HG02973 (cell line): ENCODE measurements at regions not wholly inside any gene's neighbourhood (a gene's known extent, or its start where the extent isn't known, plus 50 kb on each side); places are given as distances from the start of the nearest gene placed in this dataset.
"Not testable (repeated sequence)": the region's sequence is repeated elsewhere in the genome, so short reads cannot be mapped to it uniquely, and the experiment has no call there.

ENCODE experiments used
- ATAC-seq: cut with Tn5 transposase; IDR thresholded peaks from one replicate; pipeline ENCODE4 v1.9.1; 2021; ENCODE audit warnings: moderate library complexity; ENCODE audit not compliant: unreplicated experiment

DNA sequence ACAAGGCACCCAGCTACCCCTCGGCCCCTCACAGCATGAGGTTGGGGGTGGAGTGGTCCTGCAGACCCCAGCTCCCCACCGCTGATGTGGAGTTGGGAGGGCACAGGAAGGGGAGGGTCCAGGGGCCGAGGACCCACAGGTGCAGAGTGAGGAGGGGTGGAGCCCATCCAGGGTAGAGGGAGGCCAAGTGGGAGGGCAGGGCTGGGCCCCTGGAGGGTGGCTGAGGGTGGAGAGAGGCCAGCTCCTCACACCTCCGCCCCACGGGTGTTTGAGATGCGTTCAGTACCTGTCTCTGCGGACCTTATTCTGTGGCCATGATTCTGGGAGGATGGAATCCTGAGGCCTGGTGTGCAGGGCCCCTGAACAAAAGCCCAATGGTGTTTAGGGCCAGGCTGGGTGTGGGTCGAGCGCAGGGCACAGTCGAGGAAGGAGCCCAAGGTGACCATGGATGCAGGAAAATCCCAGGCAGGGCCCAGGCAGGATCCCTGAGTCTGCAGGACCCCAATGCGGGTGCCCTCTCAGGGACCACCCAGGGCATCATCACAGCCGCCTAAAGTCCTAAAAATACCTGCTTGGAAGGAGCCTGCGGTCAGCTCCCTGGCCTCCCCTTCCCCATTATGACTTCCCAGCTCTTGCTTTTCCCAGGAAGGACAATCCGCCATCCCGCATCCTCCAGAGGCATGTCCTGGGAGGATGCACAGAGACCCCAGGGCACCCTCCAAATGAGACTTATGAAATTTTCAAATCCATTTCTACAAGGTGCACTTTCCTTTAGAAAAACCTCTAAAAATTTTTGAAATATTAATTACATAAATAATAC, 377.1 kb upstream of the SFSWAP start:
- no peak for ATAC-seq

DNA sequence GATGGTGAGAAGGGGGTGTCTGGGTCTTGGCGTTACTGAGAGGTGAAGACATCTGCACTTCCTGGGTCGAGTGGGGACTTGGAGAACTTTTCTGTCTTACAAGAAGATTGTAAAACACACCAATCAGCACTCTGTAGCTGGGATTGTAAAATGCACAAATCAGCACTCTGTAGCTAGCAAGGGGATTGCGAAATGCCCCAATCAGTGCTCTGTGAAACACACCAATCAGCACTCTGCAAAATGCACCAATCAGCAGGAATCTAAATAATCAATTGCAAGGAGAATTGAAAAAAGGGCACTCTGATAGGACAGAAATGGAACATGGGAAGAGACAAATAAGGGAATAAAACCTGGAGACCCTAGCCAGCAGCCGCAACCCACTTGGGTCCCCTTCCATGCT, 376.1 kb upstream of the SFSWAP start:
- no peak for ATAC-seq

DNA sequence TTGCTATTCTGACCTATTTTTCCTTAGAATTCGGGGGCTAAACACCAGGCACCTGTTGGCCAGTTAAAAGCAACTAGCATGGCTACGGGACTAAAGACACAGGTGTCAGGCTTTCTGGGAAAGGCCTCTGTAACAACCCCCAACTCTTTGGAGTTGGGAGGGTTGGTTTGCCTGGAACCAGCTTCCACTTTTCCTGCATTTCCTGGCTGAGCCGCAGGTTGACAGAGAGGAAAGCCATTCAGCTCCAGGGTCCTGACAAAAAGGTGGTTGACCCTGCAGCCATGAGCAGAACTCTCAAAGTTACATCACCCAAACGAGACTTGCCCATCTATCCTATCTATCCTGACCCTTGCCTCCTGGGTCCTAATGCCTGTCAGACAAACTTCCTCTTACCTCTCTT, 375.4 kb upstream of the SFSWAP start:
- ATAC-seq = no peak

DNA sequence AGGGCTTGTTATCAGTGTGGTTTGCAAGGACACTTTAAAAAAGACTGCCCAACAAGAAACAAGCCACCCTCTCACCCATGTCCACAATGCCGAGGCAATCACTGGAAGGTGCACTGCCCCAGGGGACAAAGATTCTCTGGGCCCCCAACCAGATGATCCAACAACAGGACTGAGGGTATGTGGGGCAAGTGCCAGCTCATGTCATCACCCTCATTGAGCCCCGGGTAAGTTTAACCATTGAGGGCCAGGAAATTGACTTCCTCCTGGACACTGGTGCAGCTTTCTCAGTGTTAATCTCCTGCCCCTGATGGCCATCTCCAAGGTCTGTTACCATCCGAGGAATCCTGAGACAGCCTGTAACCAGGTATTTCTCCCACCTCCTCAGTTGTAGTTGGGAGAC, 373.0 kb upstream of the SFSWAP start:
- ATAC-seq = not testable (repeated sequence)

DNA sequence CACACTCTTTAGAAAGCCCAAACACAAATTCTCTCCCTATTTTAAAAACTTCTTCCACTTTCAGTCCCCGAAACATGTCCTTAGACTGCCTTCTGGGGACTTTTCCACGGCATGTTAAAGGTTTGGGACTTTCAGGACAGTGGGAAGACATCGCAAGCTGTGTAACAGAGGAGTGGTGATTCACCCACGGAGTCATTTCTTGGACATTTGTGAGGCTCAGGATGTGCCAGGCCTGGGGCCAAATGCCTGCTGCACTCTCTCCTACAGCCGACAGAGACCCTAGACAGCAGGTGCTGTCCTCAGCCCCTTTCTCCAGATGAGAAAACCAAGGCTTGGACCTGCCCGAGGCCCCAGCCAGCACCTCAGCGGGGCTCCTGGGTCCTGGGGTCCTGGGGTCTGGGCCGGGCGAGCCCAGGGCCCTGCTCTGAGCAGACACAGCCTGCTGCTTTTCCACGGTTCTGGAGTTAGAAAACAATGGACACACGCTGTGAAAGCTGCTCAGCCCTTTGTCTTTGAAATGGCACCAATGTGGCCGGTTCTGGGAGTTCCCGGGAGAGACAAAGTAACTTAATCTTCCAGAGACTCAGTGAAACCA, 370.2 kb upstream of the SFSWAP start:
- ATAC-seq = no peak

DNA sequence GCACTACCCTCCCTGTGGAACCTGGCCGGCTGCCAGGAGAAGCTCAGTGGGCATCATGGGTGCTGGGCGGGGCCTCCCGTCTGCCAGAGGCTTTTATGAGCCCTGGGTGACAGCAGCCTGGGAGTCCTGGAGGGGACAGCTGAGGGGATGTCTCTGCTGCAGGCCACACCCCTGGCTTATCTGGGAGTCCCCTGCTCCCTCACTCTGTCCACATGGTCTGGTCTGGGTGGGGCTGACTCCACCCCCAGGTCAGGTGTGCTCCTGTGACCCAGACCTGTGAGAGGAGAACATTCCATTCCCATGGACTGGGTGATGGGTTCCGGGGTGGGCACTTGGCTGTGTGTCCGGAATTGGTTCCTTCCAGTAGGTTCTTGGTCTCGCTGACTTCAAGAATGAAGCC, 369.3 kb upstream of the SFSWAP start:
- not testable (repeated sequence) for ATAC-seq

DNA sequence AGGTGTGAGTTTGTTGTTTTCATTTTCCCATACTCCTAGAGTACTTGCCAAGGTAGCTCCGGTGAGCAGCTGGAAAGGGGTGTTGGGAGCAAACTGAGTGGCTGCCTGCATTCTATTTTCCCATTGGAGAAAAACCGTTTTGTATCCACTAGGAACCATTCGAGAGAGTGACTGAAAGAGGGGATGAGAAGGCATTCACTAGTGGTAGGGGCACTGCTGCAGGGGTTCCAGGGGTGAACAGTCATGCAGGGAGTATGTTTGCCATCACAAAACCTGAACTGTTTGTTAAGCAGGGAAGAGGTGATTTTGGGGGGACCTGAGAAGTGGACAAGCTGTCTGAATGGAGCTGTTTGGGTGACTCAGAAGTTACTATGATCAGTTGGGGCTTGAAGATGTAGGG, 367.5 kb upstream of the SFSWAP start:
- not testable (repeated sequence) for ATAC-seq

DNA sequence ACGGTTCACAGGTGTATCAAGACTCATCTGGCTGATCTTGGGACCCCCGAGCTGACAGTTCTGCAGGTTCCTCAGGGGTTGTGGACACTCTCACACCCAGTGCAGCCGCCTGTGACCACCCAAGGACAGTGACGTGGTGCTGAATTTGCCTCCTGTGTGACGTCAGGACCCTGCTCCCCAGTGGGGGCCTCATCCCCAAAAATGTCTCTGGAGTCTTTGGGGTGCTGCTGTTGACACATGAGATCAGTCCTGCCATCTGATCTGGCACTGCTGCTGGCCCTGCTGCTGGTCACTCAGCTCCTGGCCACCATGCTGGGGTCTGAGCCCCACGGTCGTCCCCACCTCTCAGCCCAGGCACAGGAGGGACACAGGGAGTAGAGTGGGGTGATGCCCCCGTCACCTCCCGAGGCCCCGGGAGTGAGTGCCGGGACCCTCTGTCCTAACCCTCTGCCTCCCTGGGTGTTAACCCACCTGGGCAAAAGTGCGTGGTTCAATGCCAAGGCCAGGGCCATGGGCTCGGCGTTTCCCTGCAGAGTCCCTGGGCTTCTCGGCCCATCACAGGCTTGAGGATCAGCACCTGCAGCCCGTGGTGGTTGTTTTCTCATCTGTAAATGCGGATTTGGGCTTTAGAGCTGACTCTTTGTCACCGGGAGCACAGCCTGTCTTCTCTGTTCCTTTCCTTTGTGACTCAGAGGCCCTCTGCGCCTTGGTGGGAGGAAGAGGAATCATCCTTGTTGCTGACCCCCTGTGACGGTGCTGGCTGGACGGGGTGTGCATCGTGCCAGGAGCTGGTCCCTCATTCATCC, 366.0 kb upstream of the SFSWAP start:
- ATAC-seq = not testable (repeated sequence)

DNA sequence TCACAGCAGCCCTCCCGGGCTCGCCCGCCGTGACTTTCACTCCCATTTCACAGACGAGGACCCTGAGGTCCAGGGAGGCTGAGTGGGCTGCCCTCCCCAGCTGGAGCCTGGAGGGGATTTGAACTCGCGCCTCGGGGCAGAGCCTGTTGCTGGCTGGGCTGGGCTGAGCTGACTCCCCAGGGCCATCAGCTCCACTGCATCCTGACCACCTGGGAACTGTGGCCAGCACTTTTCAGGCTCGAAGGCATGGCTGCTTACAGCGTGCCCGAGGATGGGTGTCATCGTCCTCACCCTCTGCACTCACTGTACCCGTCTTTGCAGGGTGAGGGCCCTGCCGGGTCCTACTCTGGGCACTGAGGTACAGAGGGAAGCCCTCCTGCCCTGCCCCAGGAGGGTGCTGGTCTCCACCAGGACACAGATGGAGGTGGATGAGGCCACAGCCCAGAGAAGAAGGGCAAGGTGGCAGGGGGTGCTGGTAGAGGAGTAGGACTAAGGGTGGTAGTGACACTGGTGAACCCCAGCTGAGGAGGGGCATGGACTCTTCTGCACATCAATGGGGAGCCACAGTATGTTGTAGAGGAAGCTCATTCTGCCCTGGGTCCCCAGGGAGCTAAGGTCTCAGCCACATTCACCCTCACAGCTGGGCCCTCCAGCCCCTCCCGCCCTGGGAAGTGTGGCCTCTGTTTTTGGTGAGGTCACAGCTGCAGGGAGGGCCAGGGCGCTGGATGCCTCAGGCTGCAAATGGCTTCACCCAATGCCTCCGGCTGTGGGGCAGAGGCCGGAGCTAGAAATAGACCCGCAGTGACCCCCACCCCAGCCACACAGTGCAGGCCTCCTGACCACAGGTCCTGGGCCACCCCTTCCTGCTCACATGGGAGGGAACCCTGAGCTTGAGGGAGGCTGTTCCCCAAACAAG, 365.1 kb upstream of the SFSWAP start:
- no peak for ATAC-seq

DNA sequence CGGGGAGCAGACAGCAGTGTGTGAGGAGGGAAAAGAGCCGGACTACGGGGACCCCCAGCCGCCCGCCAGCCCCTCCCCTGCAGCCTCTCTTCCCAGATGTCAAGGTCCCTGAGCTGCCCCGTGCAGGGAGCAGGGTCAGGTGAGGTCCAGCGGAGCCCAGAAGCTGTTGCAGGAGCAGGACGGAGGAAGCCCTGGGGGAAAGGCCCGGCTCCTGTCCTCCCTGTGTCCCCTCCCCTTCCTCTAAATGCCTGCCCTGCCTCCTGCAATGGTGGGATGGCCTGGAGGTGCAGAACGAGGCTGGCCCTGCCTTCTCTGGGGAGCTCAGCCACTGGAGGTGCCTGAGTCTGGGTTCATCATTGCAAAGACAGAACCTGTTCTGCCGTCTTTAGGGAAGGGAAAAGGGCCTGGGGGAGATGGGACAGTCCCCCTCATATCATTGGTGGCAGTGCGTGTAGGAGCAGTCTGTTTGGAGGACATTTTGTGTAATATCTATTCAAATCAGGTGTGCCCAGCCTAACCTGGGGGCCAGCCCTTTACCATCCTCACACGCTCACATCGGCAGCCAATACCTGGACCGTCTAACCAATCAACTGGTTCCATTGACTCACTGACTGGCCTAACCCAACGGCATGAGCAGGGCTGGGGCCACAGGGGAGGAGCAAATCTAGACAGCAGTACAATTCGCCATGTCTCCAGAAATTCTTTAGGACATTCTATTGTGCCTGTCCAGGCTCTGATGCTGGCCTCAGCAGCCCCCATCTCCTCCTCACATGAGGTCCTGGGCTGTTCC, 364.1 kb upstream of the SFSWAP start:
- ATAC-seq = no peak

DNA sequence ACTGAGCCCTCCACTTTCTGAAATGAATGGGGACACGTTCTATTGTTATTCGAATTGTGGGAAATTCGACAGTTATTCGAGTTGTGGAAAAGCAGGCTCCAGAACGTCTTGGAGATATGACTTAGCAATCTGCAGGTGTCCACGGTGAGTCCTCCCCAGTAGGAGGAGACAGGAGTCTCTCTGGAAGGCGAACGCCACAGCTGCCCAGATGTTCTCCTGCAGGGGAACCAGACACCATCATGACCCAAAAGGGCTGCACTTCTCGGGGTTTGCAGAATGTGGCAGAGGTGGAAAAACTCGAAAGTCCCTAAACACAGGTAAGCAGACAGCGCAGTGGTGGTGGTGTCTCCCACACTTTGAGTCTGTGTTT, 363.6 kb upstream of the SFSWAP start:
- no peak for ATAC-seq

DNA sequence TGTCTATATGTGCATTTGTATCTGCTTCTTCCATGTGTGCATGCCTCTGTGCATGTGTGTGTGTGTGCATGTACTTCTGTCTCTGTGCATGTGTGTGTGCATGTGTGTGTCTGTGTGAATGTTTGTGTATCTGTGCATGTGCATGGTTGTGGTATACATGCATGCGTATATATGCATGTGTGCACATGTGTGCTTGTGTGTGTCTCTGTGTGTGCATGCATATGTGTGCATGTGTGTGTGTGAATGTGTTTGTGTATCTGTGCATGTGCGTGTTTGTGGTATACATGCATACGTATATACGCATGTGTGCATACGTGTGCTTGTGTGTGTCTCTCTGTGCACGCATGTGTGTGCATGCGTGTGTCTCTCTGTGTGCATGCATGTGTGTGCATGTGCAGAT, 363.2 kb upstream of the SFSWAP start:
- ATAC-seq = no peak

DNA sequence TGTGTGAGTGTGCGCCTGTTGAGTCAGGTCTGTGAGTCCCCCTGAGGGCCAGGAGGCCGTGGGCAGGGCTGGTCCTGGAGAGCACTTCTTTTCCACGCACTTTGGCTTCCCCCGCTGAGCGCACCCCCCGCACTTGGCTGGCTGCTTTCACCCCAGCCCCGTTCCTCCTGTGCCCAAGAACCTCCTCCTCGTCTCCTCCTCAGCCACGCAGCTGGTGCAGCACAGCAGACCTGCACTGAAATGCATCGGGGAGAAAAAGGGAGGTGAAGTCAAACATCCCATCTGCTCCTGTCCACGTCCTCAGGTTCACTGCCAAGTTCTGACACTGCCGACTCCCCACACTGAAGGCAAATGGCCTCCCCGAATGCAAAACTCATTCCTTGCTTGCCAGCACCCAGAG, 362.7 kb upstream of the SFSWAP start:
- ATAC-seq = no peak

DNA sequence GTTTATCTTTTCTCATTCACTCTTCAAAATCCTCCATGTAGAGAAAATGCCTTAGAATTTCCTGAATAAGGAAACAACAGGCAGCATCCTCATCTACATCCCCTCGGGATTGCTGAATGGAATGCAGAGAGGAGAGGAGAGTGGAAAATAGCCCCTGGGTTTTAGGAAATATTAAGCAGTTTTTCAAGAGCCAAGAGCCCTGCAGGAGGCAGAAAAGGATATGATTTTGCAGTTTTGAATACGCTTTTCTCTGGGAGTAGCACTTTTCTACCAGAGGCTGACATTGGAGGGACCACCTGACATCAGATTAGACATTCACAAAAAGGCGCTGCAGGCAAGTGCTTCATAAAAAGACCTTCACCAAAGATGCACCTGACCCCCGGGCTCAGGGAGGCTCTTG, 362.2 kb upstream of the SFSWAP start:
- ATAC-seq = no peak

DNA sequence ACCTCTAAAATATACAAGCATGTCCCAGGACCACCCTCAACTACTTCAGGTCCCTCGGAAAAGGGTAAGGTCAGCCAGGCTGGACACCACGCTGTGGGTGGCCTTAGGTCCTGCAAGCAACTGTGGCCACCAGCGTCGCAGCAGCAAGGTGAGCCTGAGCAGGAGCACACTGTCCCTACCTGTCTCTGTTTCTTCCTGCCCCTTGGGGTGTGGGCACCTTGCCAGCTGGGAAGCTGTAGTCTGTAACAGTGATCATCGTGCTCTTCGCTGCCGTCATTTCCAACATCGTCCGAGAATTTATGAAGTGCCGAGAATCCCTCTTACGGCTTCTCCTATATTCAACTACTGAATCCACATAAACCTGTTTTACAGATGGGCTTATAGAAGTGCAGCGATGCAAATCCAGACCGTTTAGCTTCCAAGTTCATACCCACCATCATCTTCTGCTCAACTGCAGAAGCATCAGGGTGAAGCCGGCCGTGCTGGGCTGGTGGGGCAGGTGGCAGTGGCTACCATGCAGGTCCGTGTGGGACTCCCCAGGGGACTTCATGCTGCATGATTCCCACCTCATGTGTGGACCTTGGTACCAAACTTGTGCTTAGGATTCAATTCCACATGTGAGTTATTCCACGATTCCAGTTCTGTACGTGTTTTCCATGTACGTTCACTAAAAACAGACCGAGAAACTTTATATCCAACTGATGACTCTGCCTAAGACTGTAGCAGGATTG, 361.3 kb upstream of the SFSWAP start:
- ATAC-seq = no peak

DNA sequence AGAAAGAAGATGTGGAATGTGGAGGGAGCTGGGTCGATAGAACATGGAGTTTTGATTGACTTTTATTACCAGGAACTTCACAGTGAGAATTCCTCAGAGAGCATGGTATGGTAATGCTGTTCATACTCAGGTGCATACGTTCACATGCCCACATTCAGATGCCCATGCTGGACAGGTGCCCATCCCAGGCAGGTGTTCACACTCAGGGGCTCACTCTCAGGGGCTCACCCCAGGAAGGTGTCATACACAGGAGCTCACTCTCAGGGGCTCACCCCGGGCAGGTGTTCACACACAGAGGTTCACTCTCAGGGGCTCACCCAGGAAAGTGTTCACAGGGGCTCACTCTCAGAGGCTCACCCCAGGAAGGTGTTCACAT, 360.0 kb upstream of the SFSWAP start:
- ATAC-seq = no peak

DNA sequence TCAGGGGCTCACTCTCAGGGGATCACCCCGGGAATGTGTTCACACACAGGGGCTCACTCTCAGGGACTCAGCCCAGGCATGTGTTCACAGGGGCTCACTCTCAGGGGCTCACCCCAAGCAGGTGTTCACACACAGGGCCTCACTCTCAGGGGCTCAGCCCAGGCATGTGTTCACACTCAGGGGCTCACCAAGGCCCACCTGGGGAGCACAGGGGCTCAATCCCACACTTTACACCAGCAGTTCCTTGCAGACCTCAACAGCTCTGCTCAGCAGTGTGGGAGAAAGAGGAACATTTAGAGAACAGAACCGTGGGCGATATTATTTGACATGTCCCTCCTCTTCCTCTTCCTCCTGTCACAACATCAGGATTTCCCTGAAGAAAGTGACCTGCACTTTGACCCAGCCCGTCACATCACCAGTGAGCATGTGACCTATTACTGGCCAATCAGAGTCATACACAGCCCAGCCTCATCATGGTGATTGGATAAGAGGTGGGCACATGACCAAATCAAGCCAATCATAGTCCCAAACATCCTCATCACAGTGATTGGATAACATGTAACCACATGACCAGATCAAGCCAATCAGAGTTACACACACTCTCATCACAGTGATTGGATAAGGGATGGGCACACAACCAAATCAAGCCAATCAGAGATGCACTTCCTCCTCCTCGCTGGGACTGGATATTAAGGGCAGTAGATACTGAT, 359.4 kb upstream of the SFSWAP start:
- ATAC-seq = no peak

DNA sequence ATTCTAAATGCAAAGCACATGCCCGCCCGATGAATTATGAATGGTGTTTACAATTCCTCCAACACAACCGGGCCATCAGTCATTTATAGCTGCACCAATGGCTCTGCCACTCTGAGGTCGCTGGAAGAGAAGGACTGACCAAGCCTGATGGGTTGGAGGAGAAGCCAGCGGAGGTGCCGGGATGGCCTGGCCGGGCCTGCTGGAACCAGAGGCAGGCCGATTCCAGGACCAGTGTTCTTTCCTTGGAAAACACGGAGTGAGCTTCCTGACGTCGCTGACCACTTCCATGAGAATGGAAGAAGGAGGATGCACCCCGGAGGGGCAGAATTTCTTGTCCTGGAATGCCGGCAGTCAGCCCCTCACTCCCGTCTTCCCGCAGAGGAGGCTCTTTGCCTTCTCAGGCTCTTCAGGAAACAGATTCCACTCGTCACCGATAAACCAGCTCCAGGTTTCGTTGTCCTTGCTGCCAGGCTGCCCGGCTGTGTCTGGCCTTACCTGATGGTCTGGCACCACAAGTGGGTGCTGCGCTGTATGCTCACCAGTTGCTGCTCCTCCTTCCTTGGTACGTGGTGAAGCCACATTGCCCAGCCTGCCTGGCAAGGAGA, 358.5 kb upstream of the SFSWAP start:
- no peak for ATAC-seq

DNA sequence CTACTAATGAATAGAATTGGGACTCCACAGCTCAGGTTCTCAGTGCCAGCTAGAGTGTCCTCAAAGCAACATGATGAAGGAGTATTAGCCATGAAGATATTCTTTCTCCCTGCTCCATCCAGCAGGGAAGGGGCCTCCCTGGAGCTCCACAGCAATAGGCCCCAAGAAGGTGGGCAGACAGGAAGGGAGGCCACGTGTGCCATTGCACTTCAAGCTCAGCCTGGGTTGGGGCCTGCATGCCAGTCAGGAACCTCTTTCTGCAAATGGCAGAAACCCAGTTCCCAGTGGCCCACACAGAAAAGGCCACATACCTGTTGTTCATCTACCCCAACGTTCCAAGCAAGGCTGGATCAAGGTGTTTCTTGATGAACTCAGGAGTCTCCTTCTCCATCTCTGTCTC, 357.5 kb upstream of the SFSWAP start:
- ATAC-seq = no peak
